ENCODE measurements at regions not wholly inside any gene's neighbourhood (a gene's known extent, or its start where the extent isn't known, plus 50 kb on each side); places are given as distances from the start of the nearest gene placed in this dataset.

GRCh38 chr15:101551696-101552591, 62.4 kb upstream of the PCSK6 start:
- TF ChIP-seq, protein P1, sequence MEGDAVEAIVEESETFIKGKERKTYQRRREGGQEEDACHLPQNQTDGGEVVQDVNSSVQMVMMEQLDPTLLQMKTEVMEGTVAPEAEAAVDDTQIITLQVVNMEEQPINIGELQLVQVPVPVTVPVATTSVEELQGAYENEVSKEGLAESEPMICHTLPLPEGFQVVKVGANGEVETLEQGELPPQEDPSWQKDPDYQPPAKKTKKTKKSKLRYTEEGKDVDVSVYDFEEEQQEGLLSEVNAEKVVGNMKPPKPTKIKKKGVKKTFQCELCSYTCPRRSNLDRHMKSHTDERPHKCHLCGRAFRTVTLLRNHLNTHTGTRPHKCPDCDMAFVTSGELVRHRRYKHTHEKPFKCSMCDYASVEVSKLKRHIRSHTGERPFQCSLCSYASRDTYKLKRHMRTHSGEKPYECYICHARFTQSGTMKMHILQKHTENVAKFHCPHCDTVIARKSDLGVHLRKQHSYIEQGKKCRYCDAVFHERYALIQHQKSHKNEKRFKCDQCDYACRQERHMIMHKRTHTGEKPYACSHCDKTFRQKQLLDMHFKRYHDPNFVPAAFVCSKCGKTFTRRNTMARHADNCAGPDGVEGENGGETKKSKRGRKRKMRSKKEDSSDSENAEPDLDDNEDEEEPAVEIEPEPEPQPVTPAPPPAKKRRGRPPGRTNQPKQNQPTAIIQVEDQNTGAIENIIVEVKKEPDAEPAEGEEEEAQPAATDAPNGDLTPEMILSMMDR (IDR thresholded peaks at IDR 0.05) = no peak
- ATAC-seq (ENCODE audit: low FRiP score) = peak; percentile 23
- DNase-seq (ENCODE audit: low spot score) = no peak

DNA sequence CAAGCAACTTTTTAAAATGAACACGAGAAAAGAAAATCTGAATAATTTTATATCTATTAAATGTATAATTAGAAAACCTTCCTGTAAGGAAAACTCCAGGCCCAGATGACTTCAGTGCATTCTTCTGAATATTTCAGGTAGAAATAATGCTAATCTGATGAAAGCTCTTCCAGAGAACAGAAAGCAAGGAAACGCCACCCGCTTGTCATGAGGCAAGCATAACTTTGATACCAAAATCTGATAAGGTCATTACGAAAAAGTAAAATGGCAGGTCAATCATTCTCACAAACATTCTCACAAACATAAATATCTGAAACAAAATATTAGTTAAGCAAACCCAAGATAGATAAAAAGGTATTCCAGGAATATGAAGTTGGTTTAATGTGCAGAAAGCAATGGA, 60.6 kb upstream of the PCSK6 start:
- ATAC-seq (ENCODE audit: low FRiP score) = no peak
- TF ChIP-seq, protein P1 (IDR thresholded peaks at IDR 0.05) = no peak

GRCh38 chr15:101549647-101550046, 60.1 kb upstream of the PCSK6 start:
- ATAC-seq (ENCODE audit: low FRiP score) (no peak), DNase-seq (ENCODE audit: low spot score) (no peak)
- TF ChIP-seq, protein P1 (IDR thresholded peaks at IDR 0.05) = no peak

More for the DNA sequence above, 60.6 kb upstream of the PCSK6 start:
- DNase-seq (ENCODE audit: low spot score) = no peak

- TF ChIP-seq, protein P1 (IDR thresholded peaks at IDR 0.05) = no peak
- ATAC-seq (ENCODE audit: low FRiP score) = no peak
Measured at GRCh38 chr15:101547737-101548136, 58.2 kb upstream of the PCSK6 start.

GRCh38 chr15:101545548-101546505, 56.3 kb upstream of the PCSK6 start:
- DNase-seq (ENCODE audit: low spot score) = no peak
- TF ChIP-seq, protein P1 (IDR thresholded peaks at IDR 0.05) = no peak
- ATAC-seq (ENCODE audit: low FRiP score) = no peak

More at GRCh38 chr15:101547737-101548136, 58.2 kb upstream of the PCSK6 start:
- no peak for DNase-seq (ENCODE audit: low spot score)

GRCh38 chr15:101544613-101544945, 55.1 kb upstream of the PCSK6 start:
- TF ChIP-seq, protein P1 (IDR thresholded peaks at IDR 0.05) = no peak
- DNase-seq (ENCODE audit: low spot score) (no peak), ATAC-seq (ENCODE audit: low FRiP score) (no peak)
